Occipital lobe (tissue), 1 donor: ENCODE measurements at regions not wholly inside any gene's neighbourhood (a gene's known extent, or its start where the extent isn't known, plus 50 kb on each side); places are given as distances from the start of the nearest gene placed in this dataset.
"Not testable (repeated sequence)": the region's sequence is repeated elsewhere in the genome, so short reads cannot be mapped to it uniquely, and the experiment has no call there.

Experiments
- DNase-seq: peaks from one replicate; lab custom pipeline; 2025; lab: John Stamatoyannopoulos, UW

DNA sequence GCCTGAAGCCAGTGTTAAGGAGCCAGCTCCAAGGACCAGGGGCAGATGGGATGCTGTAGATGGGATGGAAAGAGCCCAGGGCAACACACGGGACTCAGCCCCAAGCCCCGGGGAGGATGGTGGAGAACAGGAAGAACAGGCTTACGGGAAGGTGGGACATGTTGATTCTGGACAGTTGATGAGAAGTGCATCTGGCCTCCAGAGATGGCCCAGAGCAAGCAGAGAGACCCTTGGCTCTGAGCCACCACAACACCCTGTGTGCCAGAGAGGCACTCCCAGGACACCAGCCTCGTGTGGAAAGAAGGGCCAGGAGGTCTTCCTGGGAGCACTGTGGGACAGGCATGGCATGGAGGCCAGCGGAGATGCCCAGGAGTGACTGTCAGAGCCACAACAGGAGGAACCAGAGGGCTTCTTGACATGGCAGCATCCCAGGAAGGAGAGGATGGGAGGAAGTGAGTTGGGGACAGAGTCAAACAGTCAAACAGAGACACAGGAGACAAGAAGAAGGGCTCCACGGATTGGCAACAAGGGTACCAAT, 156.3 kb upstream of the MVB12B start:
- DNase-seq, result no peak

DNA sequence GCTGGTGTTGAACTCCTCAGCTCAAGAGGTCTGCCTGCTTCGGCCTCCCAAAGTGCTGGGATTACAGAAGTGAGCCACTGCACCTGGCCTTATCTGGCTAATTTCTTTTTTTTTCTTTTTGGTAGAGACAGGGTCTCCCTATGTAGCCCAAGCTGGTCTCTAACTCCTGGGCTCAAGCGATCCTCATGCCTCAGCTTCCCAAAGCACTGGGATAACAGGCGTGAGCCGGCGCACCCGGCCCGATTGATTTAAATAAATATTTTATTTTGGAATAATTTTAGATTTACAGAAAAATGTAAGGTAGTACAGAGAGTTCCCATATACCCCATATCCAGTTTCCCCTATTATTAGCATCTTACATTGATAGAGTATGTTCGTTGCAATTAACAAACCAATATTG, 155.0 kb upstream of the MVB12B start:
- no peak for DNase-seq

DNA sequence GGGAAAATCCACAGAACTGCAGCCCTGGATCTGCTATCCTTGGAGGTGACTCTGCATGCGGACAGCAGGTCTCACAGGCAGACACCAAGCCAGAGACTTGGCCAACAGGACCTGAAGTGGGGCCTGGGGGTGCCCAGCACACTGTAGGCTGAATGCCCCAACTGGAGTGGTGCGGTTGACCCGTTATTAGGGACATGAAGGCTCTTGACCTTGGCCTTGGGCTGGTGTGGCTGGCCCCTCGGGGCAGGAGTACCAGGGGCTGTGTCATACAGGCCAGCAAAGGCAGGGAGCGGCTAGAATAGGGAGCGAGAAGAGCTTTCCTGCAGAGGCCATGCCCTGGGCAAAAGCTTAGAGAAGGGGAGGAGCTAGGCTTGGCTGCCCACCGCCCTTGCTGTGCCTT, 153.2 kb upstream of the MVB12B start:
- DNase-seq, result no peak

- no peak for DNase-seq
These were observed 152.7 kb upstream of the MVB12B start for GRCh38 chr9:126173929-126174328.

- no peak for DNase-seq
These were observed 143.4 kb upstream of the MVB12B start for GRCh38 chr9:126183266-126183665.

DNA sequence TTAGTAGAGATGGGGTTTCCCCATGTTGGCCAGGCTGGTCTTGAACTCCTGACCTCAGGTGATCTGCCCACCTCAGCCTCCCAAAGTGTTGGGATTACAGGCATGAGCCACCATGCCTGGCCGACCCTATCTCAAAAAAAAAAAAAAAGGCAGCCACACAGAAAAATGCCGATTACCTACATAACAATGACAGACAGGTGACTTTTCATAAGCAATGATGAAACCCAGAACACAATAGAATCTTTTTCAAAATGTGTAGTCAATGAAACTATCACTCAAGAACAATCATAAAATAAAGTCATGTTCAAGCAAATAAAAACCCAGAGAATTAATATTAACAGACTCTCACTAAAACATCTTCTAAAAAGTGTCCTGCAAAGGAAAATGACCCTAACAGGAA, 135.6 kb upstream of the MVB12B start:
- DNase-seq, result not testable (repeated sequence)

DNA sequence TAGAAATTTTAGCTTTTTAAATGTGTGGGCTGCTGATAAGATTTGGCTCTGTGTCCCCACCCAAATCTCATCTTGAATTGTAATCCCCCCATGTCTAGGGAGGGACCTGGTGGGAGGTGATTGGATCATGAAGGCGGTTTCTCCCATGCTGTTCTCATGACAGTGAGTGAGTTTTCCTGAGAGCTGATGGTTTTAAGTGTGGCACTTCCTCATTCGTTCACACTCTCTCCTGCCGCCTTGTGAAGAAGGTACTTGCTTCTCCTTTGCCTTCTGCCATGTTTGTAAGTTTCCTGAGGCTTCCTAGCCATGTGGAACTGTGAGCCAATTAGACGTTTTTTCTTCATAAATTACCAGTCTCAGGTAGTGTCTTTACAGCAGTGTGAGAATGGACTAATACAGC, 127.8 kb upstream of the MVB12B start:
- DNase-seq, result no peak

GRCh38 chr9:126203313-126203712, 123.3 kb upstream of the MVB12B start:
- no peak for DNase-seq

GRCh38 chr9:126204197-126204596, 122.4 kb upstream of the MVB12B start:
- DNase-seq, result no peak

- DNase-seq, result no peak
These were observed 121.9 kb upstream of the MVB12B start for GRCh38 chr9:126204708-126205225.

DNA sequence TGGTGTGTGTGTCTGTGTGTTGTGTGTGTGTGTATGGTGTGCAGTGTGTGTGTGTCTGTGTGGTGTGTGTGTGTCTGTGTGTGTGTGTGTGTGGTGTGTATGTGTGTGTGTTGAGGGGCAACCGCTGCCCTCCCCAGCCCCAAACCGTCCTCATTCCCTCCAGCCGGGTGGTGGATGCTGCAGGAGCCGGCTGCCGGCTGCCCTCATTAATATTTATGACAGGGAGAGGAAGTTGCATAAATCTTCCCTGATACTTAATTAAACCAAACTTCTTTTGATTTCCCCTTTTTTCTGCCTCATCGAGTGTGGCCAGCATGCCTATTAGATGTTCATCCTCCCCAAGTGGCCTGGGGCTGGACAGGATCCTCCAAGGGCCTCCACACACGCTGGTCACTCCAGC, 121.4 kb upstream of the MVB12B start:
- DNase-seq, result no peak

DNA sequence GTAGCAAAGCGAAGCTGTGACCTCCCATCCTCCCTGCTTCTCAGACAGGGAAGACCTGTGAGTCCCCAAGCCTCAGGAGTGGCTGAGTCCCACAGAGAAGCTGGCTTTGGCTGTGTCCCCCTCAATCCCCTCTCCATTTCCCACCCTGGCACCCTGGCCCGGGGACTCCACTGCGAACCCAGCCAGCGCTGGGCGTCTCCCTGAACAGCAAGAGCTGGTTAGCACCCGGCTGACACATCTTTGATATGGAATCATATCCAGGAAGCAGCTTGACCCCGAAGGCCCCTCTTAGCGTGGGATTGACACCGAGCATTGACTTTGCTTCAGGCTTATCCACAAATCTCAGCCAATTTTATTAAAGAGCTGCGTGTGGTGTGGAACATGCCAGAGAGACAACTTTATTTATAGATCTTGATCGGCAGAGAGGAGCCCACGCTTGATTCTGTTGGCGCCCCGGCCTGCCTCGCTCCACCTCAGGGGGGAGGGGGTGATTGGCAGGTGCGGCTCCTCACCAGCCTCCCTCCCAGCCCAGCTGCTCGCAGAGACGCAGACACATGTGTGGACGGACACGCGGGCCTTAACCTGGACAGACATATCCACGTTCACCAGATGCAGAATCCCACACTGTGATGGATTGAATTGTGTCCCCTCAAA, 120.7 kb upstream of the MVB12B start:
- no peak for DNase-seq

DNA sequence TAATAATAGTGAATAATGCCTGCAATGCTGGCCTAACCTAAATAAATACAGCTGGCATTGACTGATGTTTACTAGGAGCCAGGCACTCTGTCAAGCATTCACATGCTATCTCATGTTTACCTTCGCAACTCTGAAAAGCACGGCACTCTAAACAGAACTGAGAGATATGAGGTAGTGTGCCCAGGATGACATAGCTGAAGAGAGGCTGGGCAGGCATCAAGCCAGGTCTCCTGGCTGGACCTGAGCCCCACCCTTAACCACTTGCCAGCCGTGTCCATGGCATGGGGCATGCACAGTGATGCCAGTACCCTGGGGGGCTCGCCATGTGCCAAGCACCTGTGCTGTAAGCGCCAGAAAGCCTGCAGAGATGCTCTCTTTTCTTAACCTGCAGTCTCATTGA, 119.4 kb upstream of the MVB12B start:
- no peak for DNase-seq

DNA sequence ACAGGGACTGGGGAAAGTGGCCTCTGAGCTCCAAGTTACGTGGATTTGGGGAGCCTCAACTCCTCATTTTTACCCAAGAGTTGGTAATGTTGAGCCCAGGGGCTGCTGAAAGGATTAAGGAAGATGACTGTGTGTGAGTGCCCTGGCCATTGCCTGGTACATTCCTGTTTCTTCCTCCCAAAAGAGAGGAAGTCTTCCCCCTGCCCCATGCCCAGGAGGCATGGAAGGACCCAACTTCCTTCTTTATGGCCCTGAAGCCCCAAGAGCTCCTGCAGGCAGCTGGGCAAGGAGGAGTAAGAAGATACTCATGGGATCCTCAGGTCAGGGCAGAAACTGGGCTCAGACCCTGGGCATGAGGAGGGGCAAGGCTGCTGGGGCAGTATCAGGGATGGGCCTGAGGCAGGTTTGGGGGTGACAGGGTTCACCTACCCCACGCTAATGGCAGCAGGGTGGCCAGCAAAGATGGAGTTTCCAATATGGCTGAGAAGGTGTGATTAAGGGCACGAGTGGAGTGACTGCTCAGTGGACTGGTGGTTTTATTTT, 118.3 kb upstream of the MVB12B start:
- DNase-seq, result no peak

GRCh38 chr9:126211441-126212074, 115.1 kb upstream of the MVB12B start:
- DNase-seq, result no peak

GRCh38 chr9:126215486-126215885, 111.1 kb upstream of the MVB12B start:
- no peak for DNase-seq

GRCh38 chr9:126216826-126217225, 109.8 kb upstream of the MVB12B start:
- no peak for DNase-seq

- DNase-seq, result no peak
These were observed 109.4 kb upstream of the MVB12B start for GRCh38 chr9:126217250-126217653.

DNA sequence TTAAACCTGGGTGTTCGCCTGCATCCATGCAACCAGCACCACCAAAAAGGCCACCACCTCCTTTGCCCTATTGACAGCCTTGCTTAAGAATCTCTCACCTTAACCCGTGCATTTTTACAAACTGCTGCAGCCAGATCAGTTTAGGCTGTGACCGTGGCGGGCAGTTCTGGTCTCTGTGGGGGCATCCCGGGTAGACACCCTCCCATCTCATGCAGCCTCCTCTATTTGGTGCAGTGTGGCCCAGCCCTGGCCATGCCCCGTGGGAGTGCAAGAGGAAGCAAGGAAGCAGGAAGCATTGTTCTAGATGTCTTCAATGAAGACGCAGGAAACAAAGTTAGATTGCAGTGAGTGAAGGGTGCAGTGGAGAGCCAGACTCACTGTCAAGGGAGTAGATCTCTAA, 108.8 kb upstream of the MVB12B start:
- DNase-seq, result no peak

DNA sequence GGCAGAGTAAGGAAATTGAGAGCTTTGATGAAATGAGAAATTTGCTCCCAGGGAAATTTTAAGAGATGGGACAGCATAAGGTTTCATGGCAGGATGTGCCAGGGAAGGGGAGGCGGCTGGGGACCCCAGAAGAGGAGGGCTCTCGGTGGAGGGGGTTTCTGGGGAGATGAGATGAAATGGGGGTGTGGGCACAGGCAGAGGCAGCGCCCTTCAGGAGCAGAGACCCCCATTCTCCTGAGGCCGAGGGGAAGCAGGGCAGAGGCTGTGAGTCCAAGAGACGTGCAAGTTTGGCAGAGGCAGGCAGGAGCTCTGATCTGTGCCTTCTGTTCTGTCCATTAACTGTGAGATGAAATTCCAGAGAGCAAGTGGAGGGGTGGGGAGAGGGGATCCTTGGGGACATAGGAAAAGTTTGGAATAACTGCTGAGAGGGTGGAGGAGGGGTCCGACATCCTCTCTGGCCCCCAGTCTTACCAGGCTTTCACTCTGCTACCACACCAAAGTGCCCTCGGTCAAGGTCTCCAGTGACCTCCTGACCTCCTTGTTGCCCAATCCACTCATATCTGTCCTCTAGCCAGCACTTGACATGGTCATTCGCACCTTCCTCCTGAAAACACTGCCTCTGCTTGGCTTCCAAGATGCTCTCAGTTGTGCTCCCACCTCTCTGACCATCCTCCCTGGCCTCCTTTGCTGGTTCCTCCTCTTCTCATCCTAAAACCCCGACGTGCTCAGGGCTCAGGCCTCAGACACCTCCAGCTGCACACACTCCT, 108.1 kb upstream of the MVB12B start:
- no peak for DNase-seq

GRCh38 chr9:126219166-126219565, 107.5 kb upstream of the MVB12B start:
- DNase-seq, result no peak

- DNase-seq, result no peak
These were observed 107.0 kb upstream of the MVB12B start for GRCh38 chr9:126219648-126220063.
